Upper lobe of left lung (tissue), 4 donors: ENCODE measurements at regions not wholly inside any gene's neighbourhood (a gene's known extent, or its start where the extent isn't known, plus 50 kb on each side); places are given as distances from the start of the nearest gene placed in this dataset.

Source experiments
- EP300 ChIP-seq, 4 donors: sonication (generic); formaldehyde crosslinking; IDR thresholded peaks; one replicate each; pipeline ENCODE4 v1.5.1; 2017; ENCODE audit warnings: antibody characterized with exemption in 4 of 4, control low read depth in 2 of 4
- POLR2A ChIP-seq, 4 donors: fragments of 450-650 bp; IDR thresholded peaks; one replicate each; pipeline ENCODE4 v1.5.1; 2016 to 2017; ENCODE audit warnings: antibody characterized with exemption in 4 of 4, mild to moderate bottlenecking in 2 of 4
- TF ChIP-seq, protein P1 (sequence below), 6 experiments: fragments of 450-650 bp in 4 of 6; fragments of 200-600 bp in 2 of 6; sonication (generic) in 2 of 6; IDR thresholded peaks; one replicate each; pipeline ENCODE4 v1.5.1; 2016 to 2019; ENCODE audit warnings: antibody characterized with exemption in 6 of 6

DNA sequence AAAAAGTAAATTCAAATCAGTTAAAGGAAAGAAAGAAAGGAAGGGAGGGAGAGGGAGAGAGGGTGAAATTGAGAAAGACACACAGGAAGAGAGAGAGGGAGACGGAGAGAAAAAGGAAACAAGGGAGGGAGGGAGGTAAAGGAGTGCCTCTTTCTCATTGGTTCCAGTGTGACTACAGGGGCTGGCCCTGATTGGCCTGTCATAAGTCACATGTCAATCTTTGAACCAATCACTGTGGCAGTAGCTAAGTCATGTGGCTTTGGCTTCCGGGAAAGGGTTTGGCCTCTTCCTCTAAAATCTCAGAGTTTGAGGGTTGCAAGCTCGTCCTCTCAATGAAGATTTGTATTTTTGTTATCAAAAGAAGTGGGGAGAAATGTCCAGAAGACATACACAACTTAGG, 150.2 kb downstream of the RAB11FIP2 start:
- TF ChIP-seq EP300 (IDR thresholded peaks at IDR 0.05) (no peak), POLR2A (IDR thresholded peaks at IDR 0.05) (no peak)
- TF ChIP-seq, protein P1, sequence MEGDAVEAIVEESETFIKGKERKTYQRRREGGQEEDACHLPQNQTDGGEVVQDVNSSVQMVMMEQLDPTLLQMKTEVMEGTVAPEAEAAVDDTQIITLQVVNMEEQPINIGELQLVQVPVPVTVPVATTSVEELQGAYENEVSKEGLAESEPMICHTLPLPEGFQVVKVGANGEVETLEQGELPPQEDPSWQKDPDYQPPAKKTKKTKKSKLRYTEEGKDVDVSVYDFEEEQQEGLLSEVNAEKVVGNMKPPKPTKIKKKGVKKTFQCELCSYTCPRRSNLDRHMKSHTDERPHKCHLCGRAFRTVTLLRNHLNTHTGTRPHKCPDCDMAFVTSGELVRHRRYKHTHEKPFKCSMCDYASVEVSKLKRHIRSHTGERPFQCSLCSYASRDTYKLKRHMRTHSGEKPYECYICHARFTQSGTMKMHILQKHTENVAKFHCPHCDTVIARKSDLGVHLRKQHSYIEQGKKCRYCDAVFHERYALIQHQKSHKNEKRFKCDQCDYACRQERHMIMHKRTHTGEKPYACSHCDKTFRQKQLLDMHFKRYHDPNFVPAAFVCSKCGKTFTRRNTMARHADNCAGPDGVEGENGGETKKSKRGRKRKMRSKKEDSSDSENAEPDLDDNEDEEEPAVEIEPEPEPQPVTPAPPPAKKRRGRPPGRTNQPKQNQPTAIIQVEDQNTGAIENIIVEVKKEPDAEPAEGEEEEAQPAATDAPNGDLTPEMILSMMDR (IDR thresholded peaks at IDR 0.05): no peak
